ENCODE measurements at regions not wholly inside any gene's neighbourhood (a gene's known extent, or its start where the extent isn't known, plus 50 kb on each side); places are given as distances from the start of the nearest gene placed in this dataset.

GRCh38 chr10:118473305-118473960 lies 122.0 kb downstream of the PRLHR start:
- Histone ChIP-seq H4K8ac (ENCODE audit: low read length) (no peak overlapping the region), H3K4me1 (ENCODE audit: control insufficient read depth, insufficient read depth, low read depth, low read length) (no peaks in the 10 kb centered on the region), H3K4me2 (ENCODE audit: low read length, poor library complexity, severe bottlenecking) (no peak overlapping the region), H3K9ac (ENCODE audit: low read length) (no peak overlapping the region), H2AK5ac (ENCODE audit: low read length, severe bottlenecking) (no peak overlapping the region), H2BK12ac (ENCODE audit: low read length in 2 of 2) (no peak overlapping the region), H3K27ac (ENCODE audit: low read length, poor library complexity, severe bottlenecking) (no peak overlapping the region), H3K4ac (ENCODE audit: low read depth in 1 of 2, low read length in 2 of 2) (no peak overlapping the region), H3K27me3 (ENCODE audit: control insufficient read depth in 1 of 2, insufficient read depth in 1 of 2, low read length in 2 of 2) (peaks cover 0 to 1% of the 10 kb centered on the region in 2 experiments), H2BK15ac (ENCODE audit: low read depth, poor library complexity, severe bottlenecking) (no peak overlapping the region), H4K91ac (ENCODE audit: low read length) (no peak overlapping the region), H3K79me1 (replicated peaks; ENCODE audit: low read length, poor library complexity, severe bottlenecking) (no peaks in the 10 kb centered on the region), H3K14ac (ENCODE audit: low read length in 2 of 2) (no peak overlapping the region), H2BK120ac (ENCODE audit: low read depth, low read length) (no peak overlapping the region), H3K23ac (ENCODE audit: low read length in 2 of 2) (no peak overlapping the region), H3K9me3 (ENCODE audit: control insufficient read depth, low read length) (no peaks in the 10 kb centered on the region), H3K4me3 (ENCODE audit: insufficient read depth in 1 of 2, low read depth in 1 of 2, low read length in 2 of 2) (no peak overlapping the region), H3K36me3 (ENCODE audit: control insufficient read depth in 1 of 2, insufficient read depth in 2 of 2, low read depth in 1 of 2, low read length in 2 of 2) (no peaks in the 10 kb centered on the region), H3K18ac (ENCODE audit: low read depth in 1 of 2, low read length in 2 of 2) (no peak overlapping the region), H2AFZ (ENCODE audit: low read depth, low read length) (no peak overlapping the region), H2BK5ac (ENCODE audit: low read depth, low read length, poor library complexity, severe bottlenecking) (no peak overlapping the region)
- no peak for DNase-seq
- WGBS = 75% methylated on average over 11 of the region's 12 CpGs

- Histone ChIP-seq H3K79me1 (replicated peaks; ENCODE audit: low read length, poor library complexity, severe bottlenecking) (no peaks in the 10 kb centered on the region), H2BK5ac (ENCODE audit: low read depth, low read length, poor library complexity, severe bottlenecking) (no peak overlapping the region), H3K4me2 (ENCODE audit: low read length, poor library complexity, severe bottlenecking) (no peak overlapping the region), H4K8ac (ENCODE audit: low read length) (no peak overlapping the region), H3K9me3 (ENCODE audit: control insufficient read depth, low read length) (no peaks in the 10 kb centered on the region), H2AFZ (ENCODE audit: low read depth, low read length) (no peak overlapping the region), H3K4me3 (ENCODE audit: insufficient read depth in 1 of 2, low read depth in 1 of 2, low read length in 2 of 2) (no peak overlapping the region), H3K27me3 (ENCODE audit: control insufficient read depth in 1 of 2, insufficient read depth in 1 of 2, low read length in 2 of 2) (peaks cover 0 to 5% of the 10 kb centered on the region in 2 experiments), H2BK12ac (ENCODE audit: low read length in 2 of 2) (no peak overlapping the region), H2BK120ac (ENCODE audit: low read depth, low read length) (no peak overlapping the region), H2BK15ac (ENCODE audit: low read depth, poor library complexity, severe bottlenecking) (no peak overlapping the region), H3K36me3 (ENCODE audit: control insufficient read depth in 1 of 2, insufficient read depth in 2 of 2, low read depth in 1 of 2, low read length in 2 of 2) (no peaks in the 10 kb centered on the region), H3K4me1 (ENCODE audit: control insufficient read depth, insufficient read depth, low read depth, low read length) (no peaks in the 10 kb centered on the region), H3K23ac (ENCODE audit: low read length in 2 of 2) (no peak overlapping the region), H3K27ac (ENCODE audit: low read length, poor library complexity, severe bottlenecking) (no peak overlapping the region), H3K14ac (ENCODE audit: low read length in 2 of 2) (no peak overlapping the region), H2AK5ac (ENCODE audit: low read length, severe bottlenecking) (no peak overlapping the region), H3K18ac (ENCODE audit: low read depth in 1 of 2, low read length in 2 of 2) (no peak overlapping the region), H3K9ac (ENCODE audit: low read length) (peak overlapping the region; percentile 68), H4K91ac (ENCODE audit: low read length) (no peak overlapping the region), H3K4ac (ENCODE audit: low read depth in 1 of 2, low read length in 2 of 2) (no peak overlapping the region)
- no peak for DNase-seq
- 70% methylated on average over 12 of the region's 12 CpGs for WGBS
Observed at GRCh38 chr10:118472415-118473304, 122.8 kb downstream of the PRLHR start.

DNA sequence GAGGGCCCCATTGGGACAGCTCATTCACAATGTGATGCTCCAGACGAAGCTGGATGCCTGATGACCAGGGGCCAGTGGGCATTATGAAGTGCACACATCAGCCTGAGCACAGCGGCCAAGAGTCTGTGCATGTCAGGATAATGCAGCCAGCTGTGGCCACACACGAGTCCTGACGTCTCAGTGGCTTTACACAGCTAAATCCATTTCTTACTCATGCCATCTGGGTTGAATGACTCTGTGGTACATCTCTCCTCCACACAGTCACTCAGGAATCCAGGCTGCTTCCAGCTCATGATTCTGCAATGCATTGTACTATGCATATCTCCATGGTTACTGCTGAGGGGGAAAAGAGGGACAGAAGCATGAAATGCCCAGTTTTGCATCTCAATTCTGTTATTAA lies 123.6 kb downstream of the PRLHR start:
- WGBS = 50% methylated on average over 4 of the region's 4 CpGs
- H3K27me3 ChIP-seq (ENCODE audit: control insufficient read depth in 1 of 2, insufficient read depth in 1 of 2, low read length in 2 of 2) = peaks cover 0 to 9% of the 10 kb centered on the region in 2 experiments
- H3K79me1 ChIP-seq (replicated peaks; ENCODE audit: low read length, poor library complexity, severe bottlenecking) = no peaks in the 10 kb centered on the region
- no peak overlapping the region for H3K4ac ChIP-seq (ENCODE audit: low read depth in 1 of 2, low read length in 2 of 2)
- H2AFZ ChIP-seq (ENCODE audit: low read depth, low read length) = no peak overlapping the region
- H3K14ac ChIP-seq (ENCODE audit: low read length in 2 of 2) = no peak overlapping the region
- no peak overlapping the region for H3K18ac ChIP-seq (ENCODE audit: low read depth in 1 of 2, low read length in 2 of 2)
- H2BK15ac ChIP-seq (ENCODE audit: low read depth, poor library complexity, severe bottlenecking) = no peak overlapping the region
- no peak overlapping the region for H4K8ac ChIP-seq (ENCODE audit: low read length)
- H3K4me2 ChIP-seq (ENCODE audit: low read length, poor library complexity, severe bottlenecking) = no peak overlapping the region
- H3K27ac ChIP-seq (ENCODE audit: low read length, poor library complexity, severe bottlenecking) = no peak overlapping the region
- no peak overlapping the region for H4K91ac ChIP-seq (ENCODE audit: low read length)
- peak overlapping the region; percentile 68 for H3K9ac ChIP-seq (ENCODE audit: low read length)
- no peaks in the 10 kb centered on the region for H3K36me3 ChIP-seq (ENCODE audit: control insufficient read depth in 1 of 2, insufficient read depth in 2 of 2, low read depth in 1 of 2, low read length in 2 of 2)
- H2BK120ac ChIP-seq (ENCODE audit: low read depth, low read length) = no peak overlapping the region
- no peak overlapping the region for H3K4me3 ChIP-seq (ENCODE audit: insufficient read depth in 1 of 2, low read depth in 1 of 2, low read length in 2 of 2)
- H2BK5ac ChIP-seq (ENCODE audit: low read depth, low read length, poor library complexity, severe bottlenecking) = no peak overlapping the region
- H3K4me1 ChIP-seq (ENCODE audit: control insufficient read depth, insufficient read depth, low read depth, low read length) = no peaks in the 10 kb centered on the region
- H2AK5ac ChIP-seq (ENCODE audit: low read length, severe bottlenecking) = no peak overlapping the region
- no peak for DNase-seq
- no peak overlapping the region for H2BK12ac ChIP-seq (ENCODE audit: low read length in 2 of 2)
- no peaks in the 10 kb centered on the region for H3K9me3 ChIP-seq (ENCODE audit: control insufficient read depth, low read length)
- H3K23ac ChIP-seq (ENCODE audit: low read length in 2 of 2) = no peak overlapping the region

GRCh38 chr10:118470470-118470869 lies 125.0 kb downstream of the PRLHR start:
- H2AFZ ChIP-seq (ENCODE audit: low read depth, low read length) = no peak overlapping the region
- no peak overlapping the region for H4K91ac ChIP-seq (ENCODE audit: low read length)
- no peak overlapping the region for H4K8ac ChIP-seq (ENCODE audit: low read length)
- WGBS = 0% methylated on average over 1 of the region's 1 CpG
- H3K4ac ChIP-seq (ENCODE audit: low read depth in 1 of 2, low read length in 2 of 2) = no peak overlapping the region
- no peaks in the 10 kb centered on the region for H3K9me3 ChIP-seq (ENCODE audit: control insufficient read depth, low read length)
- H2AK5ac ChIP-seq (ENCODE audit: low read length, severe bottlenecking) = no peak overlapping the region
- H2BK15ac ChIP-seq (ENCODE audit: low read depth, poor library complexity, severe bottlenecking) = no peak overlapping the region
- no peak overlapping the region for H3K4me2 ChIP-seq (ENCODE audit: low read length, poor library complexity, severe bottlenecking)
- H3K4me3 ChIP-seq (ENCODE audit: insufficient read depth in 1 of 2, low read depth in 1 of 2, low read length in 2 of 2) = no peak overlapping the region
- H3K79me1 ChIP-seq (replicated peaks; ENCODE audit: low read length, poor library complexity, severe bottlenecking) = no peaks in the 10 kb centered on the region
- H2BK12ac ChIP-seq (ENCODE audit: low read length in 2 of 2) = no peak overlapping the region
- H2BK120ac ChIP-seq (ENCODE audit: low read depth, low read length) = no peak overlapping the region
- H3K27me3 ChIP-seq (ENCODE audit: control insufficient read depth in 1 of 2, insufficient read depth in 1 of 2, low read length in 2 of 2) = peaks cover 0 to 12% of the 10 kb centered on the region in 2 experiments
- no peak overlapping the region for H2BK5ac ChIP-seq (ENCODE audit: low read depth, low read length, poor library complexity, severe bottlenecking)
- no peak overlapping the region for H3K23ac ChIP-seq (ENCODE audit: low read length in 2 of 2)
- no peaks in the 10 kb centered on the region for H3K4me1 ChIP-seq (ENCODE audit: control insufficient read depth, insufficient read depth, low read depth, low read length)
- H3K14ac ChIP-seq (ENCODE audit: low read length in 2 of 2) = no peak overlapping the region
- no peak overlapping the region for H3K18ac ChIP-seq (ENCODE audit: low read depth in 1 of 2, low read length in 2 of 2)
- DNase-seq = no peak
- H3K36me3 ChIP-seq (ENCODE audit: control insufficient read depth in 1 of 2, insufficient read depth in 2 of 2, low read depth in 1 of 2, low read length in 2 of 2) = no peaks in the 10 kb centered on the region
- H3K9ac ChIP-seq (ENCODE audit: low read length) = no peak overlapping the region
- H3K27ac ChIP-seq (ENCODE audit: low read length, poor library complexity, severe bottlenecking) = no peak overlapping the region
